ENCODE measurements at regions not wholly inside any gene's neighbourhood (a gene's known extent, or its start where the extent isn't known, plus 50 kb on each side); places are given as distances from the start of the nearest gene placed in this dataset.

GRCh38 chr12:86911973-86912372 is 655.8 kb upstream of the MGAT4C start:
- DNase-seq, result no peak

GRCh38 chr12:86903159-86903558 is 647.0 kb upstream of the MGAT4C start:
- DNase-seq, result no peak

DNA sequence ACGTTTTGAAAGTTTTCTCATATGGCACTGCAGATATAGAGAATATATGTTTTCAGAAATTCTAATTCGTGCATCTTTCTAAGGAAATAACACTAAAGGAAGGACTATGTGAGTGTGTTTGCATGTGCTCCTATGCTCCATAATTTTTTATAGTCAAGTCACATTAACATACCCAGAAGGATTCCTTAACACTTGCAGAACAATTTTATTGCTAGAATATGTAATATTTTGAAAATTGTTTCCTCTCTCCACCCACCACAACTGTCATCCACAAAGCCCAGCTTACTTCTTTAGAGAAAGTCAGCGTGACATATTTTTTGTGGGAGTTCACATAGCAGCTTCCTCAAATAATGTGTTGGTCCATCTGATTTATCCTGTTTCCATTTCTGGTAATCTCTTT is 604.6 kb upstream of the MGAT4C start:
- DNase-seq, result no peak

DNA sequence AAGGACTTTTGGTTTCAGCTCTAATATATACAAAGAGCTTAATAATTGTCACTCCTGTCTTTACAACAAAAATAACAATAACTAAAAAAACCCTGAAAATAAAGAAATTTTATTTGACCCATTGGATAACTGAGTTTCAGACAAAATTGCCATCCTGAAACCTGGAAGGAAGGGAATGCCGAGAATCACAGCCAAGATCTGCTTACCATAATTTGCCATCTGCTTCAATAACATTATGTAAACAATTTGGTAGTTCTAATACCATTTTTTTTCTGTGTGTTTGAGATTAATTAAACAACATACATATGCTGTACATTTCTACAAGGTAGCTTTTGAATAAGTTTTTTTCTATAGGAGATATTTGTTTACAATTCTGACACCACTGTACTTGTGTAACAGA is 596.3 kb upstream of the MGAT4C start:
- DNase-seq, result no peak

DNA sequence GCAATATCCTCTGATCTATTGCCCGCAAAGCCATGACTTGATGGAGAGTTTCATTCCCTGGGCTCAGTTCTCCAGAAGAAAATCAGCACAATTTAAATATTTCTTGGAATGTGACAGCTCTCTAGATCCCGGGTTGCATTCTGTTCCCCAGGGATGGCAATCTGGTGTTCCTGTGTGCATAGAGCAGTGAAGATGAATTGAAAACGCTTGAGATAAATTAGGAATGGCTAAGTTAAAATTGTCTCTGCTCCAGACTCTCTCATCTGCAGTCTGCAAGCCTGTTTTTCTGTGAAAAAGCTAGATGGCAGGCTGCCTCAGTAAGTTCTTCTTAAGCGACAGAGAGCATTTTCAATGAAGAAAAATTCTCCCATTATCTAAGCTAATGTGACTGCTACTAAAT is 582.5 kb upstream of the MGAT4C start:
- no peak for DNase-seq

GRCh38 chr12:86838260-86838659 is 582.1 kb upstream of the MGAT4C start:
- no peak for DNase-seq

DNA sequence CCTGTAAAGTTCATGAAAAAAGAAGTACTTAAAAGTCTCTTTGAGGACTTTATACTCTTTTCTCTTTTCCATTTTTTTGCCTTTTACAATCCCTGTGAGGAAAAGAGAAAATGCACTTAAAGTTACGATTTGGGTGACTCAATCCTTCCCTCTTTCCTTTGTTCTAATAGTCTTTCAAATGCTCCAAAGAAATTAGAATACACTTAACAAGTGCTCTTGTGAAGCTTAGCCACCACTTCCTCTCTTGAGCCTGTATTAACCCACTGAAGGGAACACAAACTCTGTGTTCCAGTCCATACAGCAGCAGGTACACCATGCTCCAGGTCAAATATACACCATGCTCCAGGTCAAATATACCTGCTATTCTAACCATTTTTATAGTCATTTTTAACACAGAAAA is 581.1 kb upstream of the MGAT4C start:
- no peak for DNase-seq

DNA sequence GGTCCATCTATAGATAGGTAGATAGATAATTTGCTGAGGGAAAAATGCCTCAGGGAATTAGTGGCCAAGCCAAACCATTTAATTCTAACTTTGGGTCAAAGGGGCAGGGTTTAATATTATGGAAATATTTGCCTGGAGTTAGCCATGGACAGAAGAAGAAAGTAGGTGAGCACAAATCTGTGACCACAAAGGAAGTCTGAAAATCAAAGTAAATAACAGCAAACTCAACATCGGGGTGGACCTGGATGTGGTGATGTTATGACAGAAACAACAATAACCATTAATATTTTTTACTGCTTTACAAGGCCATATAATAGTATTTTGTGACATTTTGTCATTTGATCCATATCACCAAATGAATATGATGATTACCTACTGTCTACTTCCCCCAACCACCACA is 578.0 kb upstream of the MGAT4C start:
- no peak for DNase-seq

GRCh38 chr12:86827409-86827808 is 571.2 kb upstream of the MGAT4C start:
- DNase-seq, result no peak

DNA sequence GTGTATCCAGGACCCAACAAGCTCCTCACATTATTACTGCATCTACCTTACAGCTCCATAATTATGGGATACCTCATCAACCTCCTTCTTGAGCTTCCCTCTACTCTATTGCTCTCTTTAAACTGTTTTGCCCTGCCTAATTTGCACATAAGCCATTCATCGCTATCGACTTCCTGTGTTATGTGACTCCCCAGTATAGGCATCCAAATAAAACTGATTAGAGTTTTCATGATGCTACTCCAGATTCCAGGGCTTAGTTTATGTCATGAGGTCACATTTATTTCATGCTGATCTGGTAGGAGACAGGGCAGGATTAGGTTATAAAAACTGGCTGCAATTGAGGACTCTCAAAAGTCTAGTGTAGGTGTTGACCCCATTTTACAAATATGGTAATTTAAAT is 569.9 kb upstream of the MGAT4C start:
- no peak for DNase-seq

DNA sequence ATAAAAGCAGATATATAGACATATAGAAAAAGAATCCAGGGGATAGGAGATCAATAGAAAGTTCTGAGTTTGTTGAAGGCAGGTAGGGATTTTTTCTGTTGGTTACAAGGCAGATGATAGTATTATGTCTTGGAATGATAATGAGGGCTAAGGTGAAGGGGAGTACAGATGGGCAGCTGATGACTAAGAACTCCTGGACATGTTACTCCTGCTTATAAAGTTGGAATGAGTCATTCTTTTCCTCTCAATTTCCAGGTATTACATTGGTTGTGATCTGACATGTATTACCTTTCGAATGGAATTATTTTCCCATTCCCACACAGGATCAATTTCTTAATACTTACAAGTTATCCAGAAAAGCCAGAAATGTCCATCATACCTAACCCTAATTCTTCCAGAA is 545.2 kb upstream of the MGAT4C start:
- no peak for DNase-seq

DNA sequence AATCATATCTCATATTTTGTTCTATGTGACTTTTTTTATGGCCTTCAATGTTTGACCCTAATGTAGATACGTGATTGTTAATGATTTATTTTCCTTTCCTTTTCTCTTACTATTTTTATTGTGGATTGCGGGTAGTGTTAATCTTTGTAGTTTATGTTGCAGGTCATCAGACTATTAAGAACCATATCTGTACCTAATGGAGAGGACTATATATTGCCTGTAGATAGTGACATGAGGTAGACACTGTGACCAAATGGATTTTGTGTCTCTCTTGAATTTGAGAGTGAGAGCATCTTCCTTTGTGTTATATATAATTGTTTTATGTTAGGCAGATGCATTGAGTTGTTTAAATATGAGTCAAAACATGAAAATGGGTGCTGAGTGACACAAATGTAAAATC is 543.4 kb upstream of the MGAT4C start:
- no peak for DNase-seq

DNA sequence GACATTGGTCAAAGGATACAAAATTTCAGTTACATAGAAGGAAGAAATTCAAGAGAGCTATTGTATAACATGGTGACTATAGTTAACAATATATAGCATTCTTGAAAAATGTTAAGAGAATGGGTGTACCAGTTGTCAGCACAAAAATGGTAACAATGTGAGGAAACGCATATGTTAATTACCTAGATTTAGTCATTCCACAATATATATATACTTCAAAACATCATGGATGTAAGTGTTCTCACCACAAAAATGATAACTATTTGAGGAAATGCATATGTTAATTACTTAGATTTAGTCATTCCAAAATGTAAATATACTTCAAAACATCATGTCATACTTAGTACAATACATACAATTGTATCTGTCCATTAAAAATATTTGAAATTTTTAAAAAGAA is 540.4 kb upstream of the MGAT4C start:
- no peak for DNase-seq

- no peak for DNase-seq
These were observed 532.5 kb upstream of the MGAT4C start for GRCh38 chr12:86788661-86789060.

DNA sequence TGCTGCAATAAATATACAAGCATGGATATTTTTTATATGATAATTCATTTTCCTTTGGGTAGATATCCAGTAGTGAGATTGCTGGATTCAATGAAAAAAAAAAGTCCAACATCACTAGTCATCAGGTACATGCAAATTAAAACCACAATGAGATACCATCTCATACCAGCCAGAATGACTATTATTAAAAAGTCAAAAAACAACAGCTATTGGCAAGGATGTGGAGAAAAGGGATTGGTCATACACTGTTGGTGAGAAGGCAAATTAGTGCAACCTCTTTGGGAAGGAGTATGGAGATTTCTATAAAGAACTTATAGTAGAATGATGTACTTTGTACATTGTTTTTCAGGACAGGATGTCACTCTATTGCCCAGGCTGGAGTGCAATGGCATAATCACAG is 531.2 kb upstream of the MGAT4C start:
- DNase-seq, result no peak

DNA sequence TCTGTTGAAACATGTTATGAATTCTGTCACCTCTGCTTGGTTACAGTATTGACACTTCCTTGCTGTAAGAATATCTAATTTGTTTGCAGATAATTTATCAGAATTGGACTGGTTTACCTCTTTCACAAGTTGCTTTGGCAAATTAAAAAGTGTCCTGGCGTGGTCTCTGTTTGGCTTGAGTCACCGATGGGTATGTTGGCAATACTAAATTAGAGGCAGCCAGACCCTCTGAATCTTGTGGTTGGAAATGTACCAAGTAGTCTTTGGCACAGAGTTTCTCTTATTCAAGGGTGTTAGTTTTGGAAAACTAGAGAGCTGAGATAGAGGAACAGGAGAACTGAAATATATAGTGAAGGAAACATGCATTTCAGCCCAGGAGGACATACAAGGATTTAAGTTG is 521.1 kb upstream of the MGAT4C start:
- DNase-seq, result no peak

- no peak for DNase-seq
These were observed 518.7 kb upstream of the MGAT4C start for GRCh38 chr12:86774841-86775388.

- DNase-seq, result no peak
These were observed 516.5 kb upstream of the MGAT4C start for GRCh38 chr12:86772696-86773095.

- no peak for DNase-seq
These were observed 514.7 kb upstream of the MGAT4C start for GRCh38 chr12:86770871-86771270.

DNA sequence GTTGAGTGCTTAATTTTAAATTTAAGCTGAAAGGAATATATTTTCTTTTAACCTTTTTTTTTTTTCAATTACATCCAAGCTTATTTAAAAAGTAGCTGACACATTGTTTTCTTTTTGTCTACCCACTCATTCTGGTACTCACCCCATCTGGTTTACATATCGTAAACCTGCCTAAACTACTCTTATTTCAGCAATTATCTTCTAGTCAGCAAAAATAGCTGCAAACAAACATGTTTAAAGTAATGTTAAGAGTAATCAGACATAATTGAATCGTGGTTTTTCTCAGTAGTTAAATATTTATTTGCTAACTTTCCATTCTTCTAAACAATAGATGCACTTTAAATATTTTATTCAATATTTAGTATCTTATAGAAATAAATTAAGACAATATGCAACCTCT is 492.7 kb upstream of the MGAT4C start:
- DNase-seq, result no peak

DNA sequence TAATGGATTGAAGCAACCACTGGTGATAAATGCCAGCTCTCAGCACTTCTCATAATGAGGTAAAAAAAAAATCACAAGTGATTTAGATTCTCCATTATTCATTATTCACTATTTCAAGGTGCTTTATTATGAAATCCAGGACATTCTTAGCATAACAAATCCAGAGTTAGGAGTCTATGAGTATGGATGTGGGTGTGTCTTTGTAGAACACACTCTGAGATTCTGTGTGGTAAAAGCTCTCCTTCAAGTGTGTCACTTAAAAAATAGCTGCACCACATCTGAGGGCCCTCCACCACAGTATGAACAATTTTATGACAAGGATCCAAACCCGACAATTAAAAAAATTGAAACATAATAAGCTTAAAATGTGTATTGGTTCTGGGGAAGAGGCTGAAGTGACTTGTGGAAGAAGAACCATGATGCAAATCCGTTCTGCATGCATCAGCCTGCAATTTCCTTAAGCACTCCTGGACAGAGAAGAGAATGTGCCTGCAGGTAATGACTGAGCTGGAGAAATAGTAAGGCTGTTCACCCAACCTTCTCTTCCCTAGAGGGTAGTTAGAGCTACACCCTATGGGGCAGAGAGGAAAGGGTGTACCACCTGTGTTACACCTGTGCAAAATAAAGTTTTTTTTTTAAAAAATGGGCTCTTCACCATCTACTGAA is 488.5 kb upstream of the MGAT4C start:
- DNase-seq, result peak; percentile 29

GRCh38 chr12:86743875-86744536 is 487.8 kb upstream of the MGAT4C start:
- DNase-seq, result no peak

GRCh38 chr12:86741531-86741930 is 485.3 kb upstream of the MGAT4C start:
- no peak for DNase-seq

DNA sequence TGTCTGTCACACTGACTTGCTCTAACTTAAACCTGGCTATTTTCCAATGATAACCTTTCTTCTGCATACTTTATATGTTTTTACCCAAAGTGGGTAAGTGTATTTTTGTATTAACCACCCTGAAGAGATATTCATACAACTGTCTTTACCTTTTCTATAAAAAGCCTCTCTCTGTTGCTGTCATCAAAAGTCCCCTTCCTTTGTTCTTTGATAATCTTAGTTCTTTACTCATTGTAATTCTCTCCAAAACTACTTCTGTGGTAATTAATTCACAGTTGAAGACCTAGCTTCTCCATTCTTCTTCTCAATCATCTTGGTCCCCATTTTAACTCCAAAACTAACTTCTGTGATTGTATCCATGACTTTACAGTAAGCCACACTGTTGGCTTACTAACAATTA is 479.7 kb upstream of the MGAT4C start:
- DNase-seq, result no peak

GRCh38 chr12:86735072-86735471 is 478.9 kb upstream of the MGAT4C start:
- no peak for DNase-seq
